KMS-11 (cell line): ENCODE measurements at regions not wholly inside any gene's neighbourhood (a gene's known extent, or its start where the extent isn't known, plus 50 kb on each side); places are given as distances from the start of the nearest gene placed in this dataset.

Source experiments
- H2AFZ ChIP-seq: fragments of 200-600 bp; sonication (generic); 2 replicates; pipeline ENCODE4 v1.6.1; 2016; ENCODE audit warnings: antibody characterized with exemption, mixed run types, low read depth
- H3K27ac ChIP-seq: fragments of 200-600 bp; sonication (generic); 2 replicates; pipeline ENCODE4 v1.6.1; 2016; ENCODE audit warnings: mild to moderate bottlenecking, mixed run types
- H3K27me3 ChIP-seq: fragments of 200-600 bp; sonication (generic); 2 replicates; pipeline ENCODE4 v1.6.1; 2017; ENCODE audit warnings: mild to moderate bottlenecking, low read depth, mixed run types, moderate library complexity; ENCODE audit not compliant: insufficient read depth
- H3K36me3 ChIP-seq: fragments of 200-600 bp; sonication (generic); 2 replicates; pipeline ENCODE4 v1.6.1; 2017; ENCODE audit warnings: mild to moderate bottlenecking, mixed run types; ENCODE audit not compliant: insufficient read depth
- H3K4me1 ChIP-seq: fragments of 200-600 bp; sonication (generic); 2 replicates; pipeline ENCODE4 v1.6.1; 2016; ENCODE audit warnings: mild to moderate bottlenecking, low read depth, mixed run types; ENCODE audit not compliant: poor library complexity, severe bottlenecking
- H3K4me2 ChIP-seq: fragments of 200-600 bp; sonication (generic); 2 replicates; pipeline ENCODE4 v1.7.0; 2016; ENCODE audit warnings: mild to moderate bottlenecking, mixed run types
- H3K4me3 ChIP-seq: fragments of 200-600 bp; sonication (generic); IDR thresholded peaks from 2 replicates; pipeline ENCODE4 v1.6.1; 2017; ENCODE audit warnings: low read depth, low read length, mixed read lengths; ENCODE audit not compliant: insufficient read depth
- H3K79me2 ChIP-seq: fragments of 200-600 bp; sonication (generic); 2 replicates; pipeline ENCODE4 v1.6.1; 2016; ENCODE audit warnings: low read depth, mixed run types; ENCODE audit not compliant: insufficient read depth
- H3K9ac ChIP-seq: fragments of 200-600 bp; sonication (generic); 2 replicates; pipeline ENCODE4 v1.6.1; 2016; ENCODE audit warnings: mild to moderate bottlenecking, mixed run types
- H4K20me1 ChIP-seq: fragments of 200-600 bp; sonication (generic); 2 replicates; pipeline ENCODE4 v1.6.1; 2016; ENCODE audit warnings: mild to moderate bottlenecking, mixed run types; ENCODE audit not compliant: insufficient read depth
- TF ChIP-seq, protein P1 (sequence below): fragments of 200-600 bp; sonication (generic); conservative IDR thresholded peaks from 2 replicates; pipeline ENCODE4 v1.6.1; 2017; ENCODE audit warnings: low read depth, mild to moderate bottlenecking, antibody characterized with exemption, low read length, moderate library complexity, mixed read lengths

- Histone ChIP-seq H3K9ac (no peak overlapping the region), H3K36me3 (no peaks in the 10 kb centered on the region), H3K4me1 (no peaks in the 10 kb centered on the region), H3K27me3 (no peaks in the 10 kb centered on the region), H3K4me3 (no peak overlapping the region), H3K4me2 (no peak overlapping the region), H2AFZ (no peak overlapping the region), H4K20me1 (no peaks in the 10 kb centered on the region), H3K27ac (no peak overlapping the region), H3K79me2 (no peaks in the 10 kb centered on the region)
- TF ChIP-seq, protein P1, sequence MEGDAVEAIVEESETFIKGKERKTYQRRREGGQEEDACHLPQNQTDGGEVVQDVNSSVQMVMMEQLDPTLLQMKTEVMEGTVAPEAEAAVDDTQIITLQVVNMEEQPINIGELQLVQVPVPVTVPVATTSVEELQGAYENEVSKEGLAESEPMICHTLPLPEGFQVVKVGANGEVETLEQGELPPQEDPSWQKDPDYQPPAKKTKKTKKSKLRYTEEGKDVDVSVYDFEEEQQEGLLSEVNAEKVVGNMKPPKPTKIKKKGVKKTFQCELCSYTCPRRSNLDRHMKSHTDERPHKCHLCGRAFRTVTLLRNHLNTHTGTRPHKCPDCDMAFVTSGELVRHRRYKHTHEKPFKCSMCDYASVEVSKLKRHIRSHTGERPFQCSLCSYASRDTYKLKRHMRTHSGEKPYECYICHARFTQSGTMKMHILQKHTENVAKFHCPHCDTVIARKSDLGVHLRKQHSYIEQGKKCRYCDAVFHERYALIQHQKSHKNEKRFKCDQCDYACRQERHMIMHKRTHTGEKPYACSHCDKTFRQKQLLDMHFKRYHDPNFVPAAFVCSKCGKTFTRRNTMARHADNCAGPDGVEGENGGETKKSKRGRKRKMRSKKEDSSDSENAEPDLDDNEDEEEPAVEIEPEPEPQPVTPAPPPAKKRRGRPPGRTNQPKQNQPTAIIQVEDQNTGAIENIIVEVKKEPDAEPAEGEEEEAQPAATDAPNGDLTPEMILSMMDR = no peak
These were observed 895.9 kb downstream of the TLE4 start for GRCh38 chr9:80467632-80468031.

GRCh38 chr9:80465556-80465955 lies 893.8 kb downstream of the TLE4 start:
- no peaks in the 10 kb centered on the region for H3K4me1 ChIP-seq
- H3K27me3 ChIP-seq = no peaks in the 10 kb centered on the region
- H4K20me1 ChIP-seq = no peaks in the 10 kb centered on the region
- no peak overlapping the region for H3K4me2 ChIP-seq
- H3K4me3 ChIP-seq = no peak overlapping the region
- H3K27ac ChIP-seq = no peak overlapping the region
- H3K9ac ChIP-seq = no peak overlapping the region
- no peak overlapping the region for H2AFZ ChIP-seq
- TF ChIP-seq, protein P1 = no peak
- H3K79me2 ChIP-seq = no peaks in the 10 kb centered on the region
- H3K36me3 ChIP-seq = no peaks in the 10 kb centered on the region

GRCh38 chr9:80449513-80449912 lies 877.7 kb downstream of the TLE4 start:
- no peaks in the 10 kb centered on the region for H3K27me3 ChIP-seq
- H3K36me3 ChIP-seq = no peaks in the 10 kb centered on the region
- H3K4me1 ChIP-seq = no peaks in the 10 kb centered on the region
- H3K27ac ChIP-seq = no peak overlapping the region
- H3K4me3 ChIP-seq = no peak overlapping the region
- no peaks in the 10 kb centered on the region for H4K20me1 ChIP-seq
- no peak overlapping the region for H2AFZ ChIP-seq
- no peaks in the 10 kb centered on the region for H3K79me2 ChIP-seq
- TF ChIP-seq, protein P1 = no peak
- no peak overlapping the region for H3K9ac ChIP-seq
- no peak overlapping the region for H3K4me2 ChIP-seq

DNA sequence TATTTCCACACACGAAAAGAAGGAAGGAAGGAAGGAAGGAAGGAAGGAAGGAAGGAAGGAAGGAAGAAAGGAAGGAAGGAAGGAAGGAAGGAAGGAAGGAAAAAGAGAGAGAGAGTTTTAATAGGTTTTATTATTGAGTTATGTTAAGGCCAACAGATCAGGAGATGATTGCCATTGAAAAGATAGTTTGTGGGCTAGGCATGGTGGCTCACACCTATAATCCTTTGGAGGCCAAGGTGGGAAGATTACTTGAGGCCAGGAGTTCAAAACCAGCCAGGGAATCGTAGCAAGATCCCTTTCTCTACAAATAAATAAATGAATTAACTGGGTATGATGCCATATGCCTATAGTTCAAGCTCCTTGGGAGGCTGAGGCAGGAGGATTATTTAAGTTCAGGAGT lies 877.2 kb downstream of the TLE4 start:
- Histone ChIP-seq H3K79me2 (no peaks in the 10 kb centered on the region), H3K9ac (no peak overlapping the region), H3K27me3 (no peaks in the 10 kb centered on the region), H3K36me3 (no peaks in the 10 kb centered on the region), H3K4me2 (no peak overlapping the region), H4K20me1 (no peaks in the 10 kb centered on the region), H3K4me3 (no peak overlapping the region), H2AFZ (no peak overlapping the region), H3K27ac (no peak overlapping the region), H3K4me1 (no peaks in the 10 kb centered on the region)
- TF ChIP-seq, protein P1 = no peak
